Type B pancreatic cell (in vitro differentiated cells): ENCODE measurements at regions not wholly inside any gene's neighbourhood (a gene's known extent, or its start where the extent isn't known, plus 50 kb on each side); places are given as distances from the start of the nearest gene placed in this dataset.

Experiments used
- DNase-seq: peaks from one replicate; pipeline ENCODE4 v3.0.0; 2021; ENCODE audit warnings: mixed read lengths; ENCODE audit not compliant: unreplicated experiment; ENCODE audit errors: extremely low spot score
- H3K27ac Mint-ChIP-seq: 2 replicates; pipeline ENCODE4 v1.8.0; 2021; ENCODE audit warnings: mild to moderate bottlenecking, mixed read lengths
- H3K27me3 Mint-ChIP-seq: 2 replicates; pipeline ENCODE4 v1.8.0; 2021; ENCODE audit warnings: mixed read lengths
- H3K36me3 Mint-ChIP-seq: 2 replicates; pipeline ENCODE4 v1.8.0; 2021; ENCODE audit warnings: mixed read lengths
- H3K4me1 Mint-ChIP-seq: one replicate; pipeline ENCODE4 v1.8.0; 2021; ENCODE audit warnings: mixed read lengths; ENCODE audit not compliant: unreplicated experiment
- H3K4me3 Mint-ChIP-seq: 2 replicates; pipeline ENCODE4 v1.8.0; 2021; ENCODE audit warnings: mild to moderate bottlenecking, mixed read lengths
- H3K9me3 Mint-ChIP-seq: 2 replicates; pipeline ENCODE4 v1.8.0; 2021; ENCODE audit warnings: mixed read lengths
- TF ChIP-seq, protein P1 (sequence below): fragments of 200-600 bp; sonication (generic); conservative IDR thresholded peaks from 2 replicates; pipeline ENCODE4 v1.5.0; 2021; ENCODE audit warnings: antibody characterized with exemption, mild to moderate bottlenecking

DNA sequence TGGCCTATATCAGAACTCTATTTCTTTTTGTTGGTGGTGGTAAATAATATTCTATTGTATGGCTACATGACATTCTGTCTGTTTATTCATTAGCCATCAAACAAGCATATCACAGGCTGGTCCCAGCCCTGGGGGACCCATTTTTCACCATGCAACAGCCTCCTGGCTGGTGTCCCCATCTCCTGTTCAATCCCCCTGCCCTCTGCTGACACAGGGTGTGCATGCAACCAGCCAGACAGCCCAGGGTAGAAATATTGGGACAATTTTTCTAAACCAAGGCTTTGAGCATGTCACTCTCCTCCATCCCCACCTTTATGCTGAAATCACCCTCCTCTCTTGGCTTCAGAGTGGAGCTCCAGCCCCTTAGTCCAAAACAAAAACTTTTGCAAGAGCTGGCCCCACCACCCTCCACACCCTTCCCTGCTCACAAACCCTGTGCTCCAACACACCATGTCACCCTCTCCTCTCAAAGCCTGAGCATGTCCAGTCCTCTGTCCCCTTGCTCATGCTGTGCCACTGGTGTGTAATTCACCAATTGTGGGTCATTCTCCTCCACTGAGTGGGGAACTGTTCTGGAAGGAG, 153.0 kb upstream of the UQCRFS1 start:
- Mint-ChIP-seq H3K27me3 (peaks cover 61% of the 10 kb centered on the region), H3K27ac (no peak overlapping the region), H3K4me1 (peaks cover 7% of the 10 kb centered on the region), H3K4me3 (no peak overlapping the region), H3K36me3 (no peaks in the 10 kb centered on the region), H3K9me3 (no peaks in the 10 kb centered on the region)
- TF ChIP-seq, protein P1, sequence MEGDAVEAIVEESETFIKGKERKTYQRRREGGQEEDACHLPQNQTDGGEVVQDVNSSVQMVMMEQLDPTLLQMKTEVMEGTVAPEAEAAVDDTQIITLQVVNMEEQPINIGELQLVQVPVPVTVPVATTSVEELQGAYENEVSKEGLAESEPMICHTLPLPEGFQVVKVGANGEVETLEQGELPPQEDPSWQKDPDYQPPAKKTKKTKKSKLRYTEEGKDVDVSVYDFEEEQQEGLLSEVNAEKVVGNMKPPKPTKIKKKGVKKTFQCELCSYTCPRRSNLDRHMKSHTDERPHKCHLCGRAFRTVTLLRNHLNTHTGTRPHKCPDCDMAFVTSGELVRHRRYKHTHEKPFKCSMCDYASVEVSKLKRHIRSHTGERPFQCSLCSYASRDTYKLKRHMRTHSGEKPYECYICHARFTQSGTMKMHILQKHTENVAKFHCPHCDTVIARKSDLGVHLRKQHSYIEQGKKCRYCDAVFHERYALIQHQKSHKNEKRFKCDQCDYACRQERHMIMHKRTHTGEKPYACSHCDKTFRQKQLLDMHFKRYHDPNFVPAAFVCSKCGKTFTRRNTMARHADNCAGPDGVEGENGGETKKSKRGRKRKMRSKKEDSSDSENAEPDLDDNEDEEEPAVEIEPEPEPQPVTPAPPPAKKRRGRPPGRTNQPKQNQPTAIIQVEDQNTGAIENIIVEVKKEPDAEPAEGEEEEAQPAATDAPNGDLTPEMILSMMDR: no peak
- DNase-seq: peak; percentile 52

DNA sequence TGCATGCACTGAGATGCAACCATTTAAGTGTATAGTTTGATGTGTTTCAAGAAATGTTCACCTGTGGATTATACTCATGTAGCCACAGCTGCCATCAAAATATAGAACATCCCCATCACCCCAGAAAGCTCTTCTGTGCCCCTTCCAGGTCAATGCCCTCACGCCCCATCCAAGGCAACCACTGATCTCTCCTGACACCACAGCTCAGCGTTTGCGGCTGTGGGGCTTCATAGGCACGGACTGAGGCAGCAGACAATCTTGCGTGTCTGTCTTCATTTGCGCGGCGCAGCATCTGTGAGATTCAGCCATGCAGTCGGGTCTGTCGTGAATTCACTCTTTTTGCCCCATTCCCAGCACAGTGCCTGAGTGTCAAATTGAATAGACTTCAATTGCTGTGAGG, 153.8 kb upstream of the UQCRFS1 start:
- Mint-ChIP-seq H3K27ac (no peak overlapping the region), H3K4me3 (no peak overlapping the region), H3K27me3 (peaks cover 61% of the 10 kb centered on the region), H3K4me1 (peaks cover 7% of the 10 kb centered on the region), H3K36me3 (no peaks in the 10 kb centered on the region), H3K9me3 (no peaks in the 10 kb centered on the region)
- peak; percentile 43 for DNase-seq
- TF ChIP-seq, protein P1: no peak

DNA sequence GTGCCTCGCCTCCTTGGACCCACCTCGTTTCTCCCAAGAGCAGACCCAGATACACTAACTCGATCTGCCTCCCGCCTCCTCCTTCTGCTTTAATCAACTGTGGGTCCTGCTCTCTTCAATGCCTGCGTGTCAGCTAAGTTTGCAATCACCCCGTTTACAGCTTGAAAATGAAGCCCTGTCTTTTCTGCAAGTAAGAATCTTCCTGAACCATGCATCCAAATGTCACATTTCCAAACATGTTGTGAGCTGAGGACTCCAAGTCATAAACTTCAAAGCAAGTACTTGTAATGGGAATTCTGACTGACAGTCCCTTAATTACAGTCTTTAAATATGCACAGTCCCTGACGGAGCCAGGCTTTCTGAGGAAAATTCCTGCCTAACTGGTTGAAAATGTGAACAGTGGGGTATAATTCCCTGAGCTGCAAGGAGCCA, 154.9 kb upstream of the UQCRFS1 start:
- Mint-ChIP-seq H3K4me3 (peak overlapping the region; percentile 3), H3K4me1 (peaks cover 7% of the 10 kb centered on the region), H3K27me3 (peaks cover 61% of the 10 kb centered on the region), H3K9me3 (no peaks in the 10 kb centered on the region), H3K27ac (no peak overlapping the region), H3K36me3 (no peaks in the 10 kb centered on the region)
- peak; percentile 31 for DNase-seq
- TF ChIP-seq, protein P1: no peak

DNA sequence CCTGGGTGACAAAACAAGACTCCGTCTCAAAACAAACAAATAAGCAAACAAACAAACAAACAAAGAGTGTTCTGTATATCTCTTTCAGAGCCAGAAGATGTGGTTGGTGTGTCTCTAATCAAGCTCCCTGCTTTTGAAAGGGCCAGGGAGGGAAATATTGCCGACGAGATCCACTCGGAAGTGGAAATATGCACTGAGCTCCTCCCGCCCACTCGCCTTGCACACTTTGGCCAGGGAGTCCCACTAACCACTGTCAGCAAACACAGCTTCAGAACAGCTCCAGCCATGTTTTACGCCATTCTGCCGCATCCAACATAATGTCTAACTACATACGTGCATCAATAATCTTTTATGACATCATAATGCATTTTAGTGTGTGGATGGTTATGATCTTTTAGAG, 155.5 kb upstream of the VSTM2B start:
- H3K27me3 Mint-ChIP-seq: peaks cover 53% of the 10 kb centered on the region
- peak; percentile 49 for DNase-seq
- no peaks in the 10 kb centered on the region for H3K9me3 Mint-ChIP-seq
- H3K4me1 Mint-ChIP-seq: peaks cover 7% of the 10 kb centered on the region
- TF ChIP-seq, protein P1: no peak
- no peak overlapping the region for H3K4me3 Mint-ChIP-seq
- no peak overlapping the region for H3K27ac Mint-ChIP-seq
- H3K36me3 Mint-ChIP-seq: no peaks in the 10 kb centered on the region

DNA sequence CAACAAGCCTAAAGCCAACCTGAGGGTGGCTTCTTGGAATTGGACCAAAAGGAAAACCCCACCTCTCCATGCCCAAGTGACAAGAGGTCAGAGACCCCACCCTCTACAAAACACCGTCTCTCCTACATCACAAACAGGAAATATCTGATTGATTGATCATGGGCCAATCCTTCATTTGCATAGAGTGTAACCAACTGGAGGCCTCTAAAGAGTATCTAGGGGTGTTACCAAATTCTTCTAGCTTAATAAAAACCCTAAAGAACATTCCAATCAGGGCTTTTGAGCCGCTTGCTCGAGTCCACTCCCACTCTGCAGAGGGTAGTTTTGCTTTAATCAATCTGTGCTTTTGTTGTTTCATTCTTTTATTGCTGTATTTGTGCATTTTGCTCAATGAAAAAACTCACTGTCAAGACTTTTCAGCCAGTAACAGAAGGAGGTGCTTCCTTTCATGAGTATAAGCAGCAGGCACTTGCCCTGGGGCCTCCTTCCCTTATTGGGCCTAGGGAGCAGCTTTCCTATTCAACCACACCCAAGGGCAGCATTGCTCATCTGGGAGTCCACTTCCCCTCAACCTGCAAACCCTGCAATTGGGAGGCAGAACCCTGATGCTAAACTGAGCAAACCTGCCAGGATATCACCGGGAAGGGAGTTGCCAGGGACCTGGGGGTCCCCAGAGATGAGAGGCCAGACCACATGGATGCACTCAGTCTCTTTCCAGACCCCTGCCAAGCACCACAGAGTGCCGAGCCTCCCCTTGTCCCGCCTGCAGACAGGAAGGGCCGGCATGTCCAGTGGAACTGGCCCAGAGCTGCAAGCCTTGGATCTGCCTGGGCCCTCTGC, 154.3 kb upstream of the VSTM2B start:
- no peak overlapping the region for H3K4me3 Mint-ChIP-seq
- DNase-seq: peak; percentile 34
- H3K27ac Mint-ChIP-seq: no peak overlapping the region
- H3K36me3 Mint-ChIP-seq: no peaks in the 10 kb centered on the region
- TF ChIP-seq, protein P1: no peak
- H3K27me3 Mint-ChIP-seq: peaks cover 51% of the 10 kb centered on the region
- no peaks in the 10 kb centered on the region for H3K9me3 Mint-ChIP-seq
- peaks cover 7% of the 10 kb centered on the region for H3K4me1 Mint-ChIP-seq
